Activated CD8-positive, alpha-beta T cell treated with anti-CD3 and anti-CD28 coated beads, Interleukin-2, amount 10 ng/mL, durations not matched to agents 7 days and 5 days (primary cell): ENCODE measurements at regions not wholly inside any gene's neighbourhood (a gene's known extent, or its start where the extent isn't known, plus 50 kb on each side); places are given as distances from the start of the nearest gene placed in this dataset.

Source experiments
- ATAC-seq: fragments of 150-1000 bp; cut with Tn5 transposase; one replicate; pipeline ENCODE4 v1.10.0; 2021; ENCODE audit warnings: moderate library complexity
- CTCF ChIA-PET: fragments of 350-600 bp; sonication (Branson Sonifier 250); formaldehyde crosslinking; loops from one replicate; lab custom pipeline; 2021; ENCODE audit warnings: antibody characterized with exemption; lab: Charles Lee
- POLR2A ChIA-PET: fragments of 350-600 bp; sonication (Branson Sonifier 250); formaldehyde crosslinking; loops from one replicate; lab custom pipeline; 2021; ENCODE audit warnings: antibody characterized with exemption; lab: Charles Lee
- DNase-seq: peaks from one replicate; pipeline ENCODE4 v3.0.0-alpha.2; 2020
- H3K27ac Mint-ChIP-seq: one replicate; pipeline ENCODE4 v1.8.0; 2021; ENCODE audit warnings: mild to moderate bottlenecking, mixed read lengths
- H3K27me3 Mint-ChIP-seq: one replicate; pipeline ENCODE4 v1.8.0; 2021; ENCODE audit warnings: low read depth, mixed read lengths
- H3K36me3 Mint-ChIP-seq: one replicate; pipeline ENCODE4 v1.8.0; 2021; ENCODE audit warnings: low read depth, mixed read lengths
- H3K4me1 Mint-ChIP-seq: one replicate; pipeline ENCODE4 v1.8.0; 2021; ENCODE audit warnings: low read depth, mixed read lengths
- H3K4me3 Mint-ChIP-seq: one replicate; pipeline ENCODE4 v1.8.0; 2021; ENCODE audit warnings: mild to moderate bottlenecking, mixed read lengths
- H3K9me3 Mint-ChIP-seq: one replicate; pipeline ENCODE4 v1.8.0; 2022; ENCODE audit warnings: mixed read lengths; ENCODE audit not compliant: insufficient read depth

DNA sequence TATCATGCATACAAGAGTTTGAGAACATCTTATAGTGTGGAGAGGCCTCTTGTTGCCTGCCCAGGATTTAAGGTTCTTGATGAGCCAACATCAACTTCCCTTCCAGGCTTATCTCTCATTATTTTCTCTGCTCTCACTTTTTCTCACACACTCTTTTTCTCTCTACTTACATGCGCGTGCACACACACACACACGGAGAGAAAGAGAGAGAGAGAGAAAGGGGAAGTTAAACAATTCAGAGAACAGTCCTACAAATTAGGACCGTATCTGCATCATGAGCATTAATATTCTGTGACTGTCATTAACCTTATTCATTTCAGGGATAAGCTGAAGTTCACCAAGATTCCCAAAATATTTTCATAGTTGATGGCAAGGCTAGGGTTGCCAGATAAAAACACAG, 269.0 kb downstream of the ZNF621 start:
- H3K9me3 Mint-ChIP-seq, result no peaks in the 10 kb centered on the region
- H3K4me1 Mint-ChIP-seq, result no peaks in the 10 kb centered on the region
- no peaks in the 10 kb centered on the region for H3K36me3 Mint-ChIP-seq
- no peak for ATAC-seq
- H3K4me3 Mint-ChIP-seq, result no peak overlapping the region
- ChIA-PET CTCF (no interaction called here), POLR2A (no interaction called here)
- no peak for DNase-seq
- no peak overlapping the region for H3K27ac Mint-ChIP-seq
- H3K27me3 Mint-ChIP-seq, result peaks cover 6% of the 10 kb centered on the region

DNA sequence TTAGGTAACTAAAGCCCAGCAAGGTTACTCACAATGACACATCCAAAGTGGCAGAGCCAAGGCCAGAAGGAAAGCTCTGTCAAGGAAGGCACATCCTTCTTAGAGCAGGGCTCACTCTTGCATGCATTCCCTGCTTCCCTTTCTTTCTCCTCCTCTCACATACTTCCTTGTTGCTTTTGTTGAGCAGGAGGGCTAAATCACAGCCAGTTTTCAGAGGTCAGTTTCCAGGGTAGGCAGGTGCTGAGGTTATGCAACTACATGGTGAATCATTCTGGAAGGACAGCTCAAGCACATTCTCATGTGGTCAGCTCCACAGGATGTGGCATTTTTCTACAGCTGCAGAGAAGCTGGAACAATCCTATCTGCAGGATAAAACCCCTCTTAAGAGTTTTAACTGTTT, 275.6 kb downstream of the ZNF621 start:
- DNase-seq (no peak), ATAC-seq (no peak)
- Mint-ChIP-seq H3K4me3 (no peak overlapping the region), H3K9me3 (no peaks in the 10 kb centered on the region), H3K27ac (no peak overlapping the region), H3K4me1 (no peaks in the 10 kb centered on the region), H3K36me3 (no peaks in the 10 kb centered on the region), H3K27me3 (peaks cover 7% of the 10 kb centered on the region)
- ChIA-PET CTCF (no interaction called here), POLR2A (no interaction called here)

DNA sequence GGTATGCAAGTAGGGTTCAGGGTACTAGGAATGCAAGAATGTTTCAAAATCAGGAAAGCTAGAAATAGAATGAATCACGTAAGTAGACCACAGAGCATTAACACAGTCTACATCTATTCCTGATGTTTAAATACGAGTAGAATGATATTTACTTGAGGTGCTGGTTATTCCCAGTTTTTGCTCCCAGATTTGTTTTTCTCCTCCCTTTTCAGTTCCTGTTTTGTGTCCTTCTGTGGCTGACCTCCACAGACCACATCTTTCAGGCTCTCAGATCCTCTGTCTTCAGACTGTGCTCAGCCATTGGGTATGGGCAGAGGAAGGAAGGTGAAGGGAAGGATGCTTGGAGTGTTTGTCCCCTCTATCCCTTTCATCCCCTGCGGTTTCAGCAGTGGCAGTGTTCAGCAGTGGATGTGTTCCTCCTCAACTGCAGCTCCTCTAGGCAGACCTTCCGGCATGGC, 276.6 kb downstream of the ZNF621 start:
- POLR2A ChIA-PET, result no interaction called here
- H3K9me3 Mint-ChIP-seq, result no peaks in the 10 kb centered on the region
- H3K4me1 Mint-ChIP-seq, result no peaks in the 10 kb centered on the region
- CTCF ChIA-PET, result no interaction called here
- no peak overlapping the region for H3K27ac Mint-ChIP-seq
- ATAC-seq, result no peak
- H3K27me3 Mint-ChIP-seq, result peaks cover 7% of the 10 kb centered on the region
- no peaks in the 10 kb centered on the region for H3K36me3 Mint-ChIP-seq
- no peak for DNase-seq
- no peak overlapping the region for H3K4me3 Mint-ChIP-seq

DNA sequence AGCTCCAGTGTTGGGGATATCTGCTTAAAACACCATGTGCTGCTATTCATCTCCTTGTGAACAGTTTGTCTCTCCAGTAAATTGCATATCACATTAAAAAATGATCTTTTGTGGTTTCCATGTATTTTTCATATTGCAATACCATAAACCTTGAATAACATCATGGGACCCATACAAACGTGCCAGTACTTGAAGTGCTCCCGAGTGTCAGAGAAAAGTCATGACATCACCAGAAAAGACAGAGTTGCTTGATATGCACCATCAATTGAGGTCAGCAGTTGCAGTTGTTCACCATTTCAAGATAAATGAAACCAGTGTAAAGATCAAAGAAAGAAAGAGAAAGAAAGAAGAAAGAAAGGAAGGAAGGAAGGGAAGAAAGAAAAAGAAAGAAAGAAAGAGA, 278.6 kb downstream of the ZNF621 start:
- ChIA-PET POLR2A (no interaction called here), CTCF (no interaction called here)
- Mint-ChIP-seq H3K27me3 (peaks cover 9% of the 10 kb centered on the region), H3K4me1 (no peaks in the 10 kb centered on the region), H3K4me3 (no peak overlapping the region), H3K9me3 (no peaks in the 10 kb centered on the region), H3K36me3 (no peaks in the 10 kb centered on the region), H3K27ac (no peak overlapping the region)
- DNase-seq (no peak), ATAC-seq (no peak)

DNA sequence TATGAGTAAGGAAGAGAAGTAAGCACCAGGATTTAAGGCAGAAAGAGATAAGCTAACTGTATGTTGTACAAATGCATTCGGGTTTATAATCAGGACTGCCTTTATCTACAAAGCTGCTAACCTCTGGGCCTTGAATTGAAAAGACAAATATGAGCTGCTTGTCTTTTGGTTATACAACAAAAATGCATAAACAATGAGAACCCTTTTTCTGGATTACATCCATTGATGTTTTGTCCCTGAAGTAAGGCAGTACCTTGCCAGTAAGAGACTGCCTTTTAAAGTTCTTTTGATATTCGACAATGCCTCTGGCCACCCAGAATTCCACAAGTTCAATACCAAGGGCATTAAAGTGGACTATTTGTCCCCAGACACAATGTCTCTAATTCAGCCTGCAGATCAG, 280.7 kb downstream of the ZNF621 start:
- POLR2A ChIA-PET, result no interaction called here
- ATAC-seq (no peak), DNase-seq (no peak)
- H3K27ac Mint-ChIP-seq, result no peak overlapping the region
- H3K27me3 Mint-ChIP-seq, result peaks cover 9% of the 10 kb centered on the region
- no peaks in the 10 kb centered on the region for H3K9me3 Mint-ChIP-seq
- H3K4me3 Mint-ChIP-seq, result no peak overlapping the region
- no peaks in the 10 kb centered on the region for H3K36me3 Mint-ChIP-seq
- CTCF ChIA-PET, result no interaction called here
- no peaks in the 10 kb centered on the region for H3K4me1 Mint-ChIP-seq

DNA sequence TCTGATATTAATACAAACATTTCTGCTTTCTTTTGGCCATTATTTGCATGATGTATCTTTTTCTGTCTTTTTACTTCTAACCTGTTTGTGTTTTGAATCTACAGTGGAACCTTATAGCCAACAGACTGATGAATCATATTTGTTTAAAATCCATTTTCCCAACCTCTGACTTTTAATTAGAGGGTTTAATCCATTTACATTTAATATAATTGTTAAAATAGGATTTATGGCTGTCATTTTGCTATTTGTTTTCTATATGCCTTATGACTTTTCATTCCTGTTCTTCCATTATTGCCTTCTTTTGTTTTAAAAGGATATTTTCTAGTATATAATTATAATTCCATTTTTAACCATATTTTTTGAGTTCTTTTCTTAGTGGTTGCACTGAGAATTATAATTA, 286.1 kb downstream of the ZNF621 start:
- Mint-ChIP-seq H3K4me3 (no peak overlapping the region), H3K27ac (no peak overlapping the region), H3K36me3 (no peaks in the 10 kb centered on the region), H3K4me1 (no peaks in the 10 kb centered on the region), H3K9me3 (peaks cover 7% of the 10 kb centered on the region), H3K27me3 (peaks cover 6% of the 10 kb centered on the region)
- ATAC-seq (no peak), DNase-seq (no peak)
- ChIA-PET POLR2A (no interaction called here), CTCF (no interaction called here)

DNA sequence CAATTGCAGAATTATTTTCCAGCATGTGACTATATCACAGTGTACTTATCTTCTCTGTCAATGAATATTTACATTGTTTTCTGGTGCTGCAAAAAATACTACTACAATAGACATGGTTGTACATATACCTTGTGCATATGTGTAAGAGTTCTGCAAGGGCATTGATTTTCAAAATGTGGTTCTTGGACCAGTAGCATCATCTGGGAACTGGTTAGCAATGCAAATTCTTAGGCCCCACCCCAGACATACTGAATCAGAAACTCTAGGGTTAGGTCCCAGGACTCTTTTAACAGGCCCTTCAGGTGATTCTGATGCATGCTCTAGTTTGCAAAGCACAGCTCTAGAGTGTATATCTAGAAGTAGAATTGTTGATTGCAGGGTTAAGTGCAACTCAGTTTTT, 292.3 kb downstream of the ZNF621 start:
- Mint-ChIP-seq H3K27ac (no peak overlapping the region), H3K4me3 (no peak overlapping the region), H3K4me1 (no peaks in the 10 kb centered on the region), H3K9me3 (peaks cover 4% of the 10 kb centered on the region), H3K27me3 (peaks cover 2% of the 10 kb centered on the region), H3K36me3 (no peaks in the 10 kb centered on the region)
- DNase-seq (no peak), ATAC-seq (no peak)
- POLR2A ChIA-PET, result no interaction called here
- CTCF ChIA-PET, result no interaction called here

DNA sequence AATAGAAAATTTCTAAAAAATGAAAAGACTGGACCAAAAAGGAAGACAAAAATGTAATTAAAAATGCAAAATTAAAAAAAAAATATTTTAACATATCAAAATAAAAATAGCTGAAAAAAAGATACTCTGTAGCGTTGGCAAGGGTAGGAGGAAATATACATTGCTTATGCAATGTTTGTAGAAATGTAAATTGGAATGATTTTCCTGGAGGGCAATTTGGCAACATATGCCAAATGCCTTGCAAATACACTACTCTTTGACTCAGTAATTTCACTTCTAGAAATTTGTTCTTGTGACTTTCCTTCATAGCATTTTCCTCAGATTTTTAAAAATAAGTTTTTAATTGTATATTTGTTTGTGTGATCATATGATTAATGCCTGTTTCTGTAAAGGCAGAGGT, 296.6 kb downstream of the ZNF621 start:
- no peaks in the 10 kb centered on the region for H3K4me1 Mint-ChIP-seq
- no peak for ATAC-seq
- H3K27ac Mint-ChIP-seq, result no peak overlapping the region
- no peaks in the 10 kb centered on the region for H3K9me3 Mint-ChIP-seq
- H3K36me3 Mint-ChIP-seq, result no peaks in the 10 kb centered on the region
- DNase-seq, result no peak
- H3K27me3 Mint-ChIP-seq, result peaks cover 2% of the 10 kb centered on the region
- no peak overlapping the region for H3K4me3 Mint-ChIP-seq
- ChIA-PET POLR2A (no interaction called here), CTCF (no interaction called here)

DNA sequence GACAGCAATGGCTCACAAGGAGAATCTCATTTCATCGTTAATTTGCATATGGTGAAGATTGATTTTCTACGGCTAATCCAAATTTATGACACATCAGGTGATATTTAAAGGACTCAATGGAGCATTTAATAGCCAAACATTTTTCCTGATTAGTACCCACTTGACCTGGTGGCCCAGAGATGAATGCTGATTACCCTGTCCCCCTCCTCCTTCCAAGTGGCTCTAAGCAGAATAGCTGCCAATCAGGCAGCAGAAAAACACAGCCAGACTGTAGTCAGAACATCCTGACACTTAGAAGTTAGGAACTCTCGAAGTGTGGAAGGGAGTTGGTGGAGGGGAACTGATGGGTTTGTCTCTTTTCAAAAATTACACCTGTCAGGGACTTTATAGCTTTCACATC, 302.5 kb downstream of the ZNF621 start:
- Mint-ChIP-seq H3K4me3 (no peak overlapping the region), H3K4me1 (no peaks in the 10 kb centered on the region), H3K27ac (no peak overlapping the region), H3K36me3 (no peaks in the 10 kb centered on the region), H3K9me3 (no peaks in the 10 kb centered on the region), H3K27me3 (peaks cover 2% of the 10 kb centered on the region)
- ATAC-seq (no peak), DNase-seq (no peak)
- POLR2A ChIA-PET, result no interaction called here
- CTCF ChIA-PET, result no interaction called here

DNA sequence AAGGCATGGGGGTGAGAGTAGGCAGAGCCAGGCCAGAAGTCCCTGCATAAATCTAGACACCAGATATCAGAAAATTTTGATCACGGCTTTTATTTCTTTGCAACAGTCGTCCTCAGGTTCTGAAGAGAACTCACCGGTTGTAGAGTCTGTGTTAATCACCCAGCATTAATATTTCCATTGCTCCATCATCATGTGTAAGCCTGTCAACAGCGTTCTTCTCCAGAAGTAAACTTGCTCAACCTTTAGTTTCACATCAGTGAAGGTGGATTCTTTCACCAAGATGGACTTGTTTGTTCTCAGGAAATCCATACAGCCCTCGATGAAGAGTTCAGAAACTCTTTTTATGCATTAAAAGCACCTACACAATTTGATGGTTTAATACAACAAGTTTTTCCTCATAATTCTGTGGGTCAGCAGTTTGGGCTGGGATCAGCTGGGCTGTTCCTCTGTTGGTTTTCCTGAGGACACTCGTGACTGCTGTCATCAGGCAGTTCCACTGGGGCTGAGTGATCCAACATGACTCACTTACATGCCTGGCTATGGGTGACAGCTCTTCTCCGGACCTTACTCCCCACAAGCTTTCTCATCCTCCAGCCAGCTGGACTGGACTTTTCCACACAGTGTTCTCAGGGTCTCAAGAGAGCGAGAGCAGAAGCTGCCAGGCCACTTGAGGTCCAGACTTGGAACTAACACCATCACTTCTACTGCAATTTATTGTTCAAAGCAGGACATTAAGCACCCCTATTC, 303.4 kb downstream of the ZNF621 start:
- peaks cover 2% of the 10 kb centered on the region for H3K27me3 Mint-ChIP-seq
- H3K4me1 Mint-ChIP-seq, result no peaks in the 10 kb centered on the region
- no peak for ATAC-seq
- ChIA-PET POLR2A (no interaction called here), CTCF (no interaction called here)
- DNase-seq, result no peak
- H3K9me3 Mint-ChIP-seq, result no peaks in the 10 kb centered on the region
- no peak overlapping the region for H3K4me3 Mint-ChIP-seq
- no peak overlapping the region for H3K27ac Mint-ChIP-seq
- no peaks in the 10 kb centered on the region for H3K36me3 Mint-ChIP-seq

DNA sequence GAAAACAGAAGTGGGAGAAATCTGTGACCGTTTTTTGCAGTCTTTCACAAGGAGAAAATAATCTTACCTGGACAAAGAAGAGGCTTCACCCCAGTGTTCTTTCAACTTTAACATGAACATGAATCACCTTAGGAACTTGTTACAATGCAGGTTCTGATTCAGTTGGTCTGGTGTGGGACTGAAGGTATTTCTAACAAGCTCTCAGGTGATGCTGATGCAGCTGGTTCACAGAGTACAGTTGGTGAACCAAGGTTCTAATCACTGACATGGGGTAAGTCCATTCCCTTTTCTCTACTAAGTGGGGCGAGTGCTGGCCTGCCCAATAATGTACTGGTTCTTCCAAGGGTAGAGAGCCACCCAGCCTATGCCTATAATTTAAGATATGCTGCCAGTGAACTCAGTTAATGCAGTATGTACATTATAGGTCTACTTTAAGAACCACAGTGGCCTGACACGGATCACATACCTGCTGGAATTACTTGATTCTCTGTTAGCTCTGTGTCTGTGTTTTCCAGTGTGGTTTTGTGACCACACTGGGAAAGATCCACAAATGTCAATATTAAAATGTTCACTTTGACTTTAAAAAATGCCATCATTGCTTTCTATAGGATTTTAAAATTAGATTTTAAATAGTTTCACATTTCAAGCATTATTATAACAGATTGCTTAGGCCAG, 304.1 kb downstream of the ZNF621 start:
- POLR2A ChIA-PET, result no interaction called here
- CTCF ChIA-PET, result no interaction called here
- H3K9me3 Mint-ChIP-seq, result no peaks in the 10 kb centered on the region
- no peak for ATAC-seq
- H3K27me3 Mint-ChIP-seq, result peaks cover 2% of the 10 kb centered on the region
- H3K4me1 Mint-ChIP-seq, result no peaks in the 10 kb centered on the region
- no peaks in the 10 kb centered on the region for H3K36me3 Mint-ChIP-seq
- no peak overlapping the region for H3K4me3 Mint-ChIP-seq
- no peak overlapping the region for H3K27ac Mint-ChIP-seq
- DNase-seq, result no peak

DNA sequence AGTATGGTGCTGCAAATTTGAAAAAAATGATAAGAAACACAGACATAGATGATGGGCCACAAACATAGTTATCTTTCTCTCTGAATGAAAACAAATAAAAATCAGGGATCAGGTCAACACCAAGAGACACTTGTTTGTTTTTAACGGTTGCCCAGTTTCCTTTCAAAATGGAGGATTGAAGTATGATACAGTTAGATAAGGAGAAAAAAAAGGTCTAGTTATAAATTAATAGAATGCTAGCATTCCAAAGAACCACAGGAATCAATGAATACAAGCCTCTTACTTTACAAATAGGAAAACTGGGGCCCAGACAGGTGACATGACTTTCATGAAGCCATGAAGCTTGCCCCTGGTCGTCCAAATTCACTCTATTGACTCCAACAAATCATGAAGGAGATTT, 305.1 kb downstream of the ZNF621 start:
- Mint-ChIP-seq H3K9me3 (no peaks in the 10 kb centered on the region), H3K27me3 (no peaks in the 10 kb centered on the region), H3K4me1 (no peaks in the 10 kb centered on the region), H3K4me3 (no peak overlapping the region), H3K27ac (no peak overlapping the region), H3K36me3 (no peaks in the 10 kb centered on the region)
- ATAC-seq, result no peak
- no peak for DNase-seq
- ChIA-PET POLR2A (no interaction called here), CTCF (no interaction called here)
